GM23338 (cell line): ENCODE measurements at regions not wholly inside any gene's neighbourhood (a gene's known extent, or its start where the extent isn't known, plus 50 kb on each side); places are given as distances from the start of the nearest gene placed in this dataset.
A peak's percentile ranks its signal among the peaks of the same experiment; 100 is the strongest.

Experiments used
- ATAC-seq: fragments of 200-7000 bp; cut with Tn5 transposase; 3 replicates; pipeline ENCODE4 v1.9.1; 2020
- DNase-seq: peaks from one replicate; pipeline ENCODE4 v3.0.0-alpha.2; 2015; ENCODE audit warnings: low spot score
- H2AFZ ChIP-seq: fragments of 200-600 bp; sonication (generic); 2 replicates; pipeline ENCODE4 v1.8.0; 2016; ENCODE audit warnings: antibody characterized with exemption, mild to moderate bottlenecking, moderate library complexity
- H3F3A ChIP-seq: fragments of 200-600 bp; sonication (generic); replicated peaks from 2 replicates; pipeline ENCODE4 v1.8.0; 2017; ENCODE audit warnings: antibody characterized with exemption, mixed run types, low read depth
- H3K27ac ChIP-seq: fragments of 200-600 bp; sonication (generic); 2 replicates; pipeline ENCODE4 v1.6.1; 2016; ENCODE audit warnings: low read depth
- H3K27me3 ChIP-seq: fragments of 200-600 bp; sonication (generic); 2 replicates; pipeline ENCODE4 v1.8.0; 2016; ENCODE audit warnings: mild to moderate bottlenecking, mixed run types, moderate library complexity; ENCODE audit not compliant: insufficient read depth
- H3K36me3 ChIP-seq: fragments of 200-600 bp; sonication (generic); 2 replicates; pipeline ENCODE4 v1.8.0; 2016; ENCODE audit warnings: mild to moderate bottlenecking; ENCODE audit not compliant: insufficient read depth
- H3K4me1 ChIP-seq: fragments of 200-600 bp; sonication (generic); 2 replicates; pipeline ENCODE4 v1.8.0; 2016; ENCODE audit warnings: mild to moderate bottlenecking, moderate library complexity; ENCODE audit not compliant: insufficient read depth
- H3K4me2 ChIP-seq: fragments of 200-600 bp; sonication (generic); 2 replicates; pipeline ENCODE4 v1.7.1; 2017; ENCODE audit warnings: mixed run types
- H3K4me3 ChIP-seq: fragments of 200-600 bp; sonication (generic); 2 replicates; pipeline ENCODE4 v1.6.1; 2016; ENCODE audit warnings: mixed run types
- H3K79me2 ChIP-seq: fragments of 200-600 bp; sonication (generic); replicated peaks from 2 replicates; pipeline ENCODE4 v1.8.0; 2017; ENCODE audit warnings: mild to moderate bottlenecking; ENCODE audit not compliant: insufficient read depth
- H3K9me2 ChIP-seq: fragments of 200-600 bp; sonication (generic); 2 replicates; pipeline ENCODE4 v1.8.0; 2017; ENCODE audit not compliant: insufficient read depth
- H4K20me1 ChIP-seq: fragments of 200-600 bp; sonication (generic); replicated peaks from 2 replicates; pipeline ENCODE4 v1.8.0; 2017; ENCODE audit warnings: mild to moderate bottlenecking; ENCODE audit not compliant: insufficient read depth
- H3K27ac Mint-ChIP-seq: 2 replicates; pipeline ENCODE4 v1.8.0; 2020; ENCODE audit warnings: inconsistent platforms, mild to moderate bottlenecking, moderate library complexity, mixed read lengths
- H3K27me3 Mint-ChIP-seq: 3 replicates; pipeline ENCODE4 v1.8.0; 2022; ENCODE audit warnings: low read depth, mild to moderate bottlenecking, moderate library complexity, mixed read lengths, inconsistent platforms; ENCODE audit not compliant: insufficient read depth, poor library complexity
- H3K36me3 Mint-ChIP-seq: 3 replicates; pipeline ENCODE4 v1.8.0; 2021; ENCODE audit warnings: low read depth, mild to moderate bottlenecking, inconsistent platforms, moderate library complexity, mixed read lengths
- H3K4me1 Mint-ChIP-seq: 3 replicates; pipeline ENCODE4 v1.8.0; 2020; ENCODE audit warnings: mild to moderate bottlenecking, inconsistent platforms, mixed read lengths
- H3K4me3 Mint-ChIP-seq: 3 replicates; pipeline ENCODE4 v1.8.0; 2021; ENCODE audit warnings: moderate library complexity, mild to moderate bottlenecking, inconsistent platforms, mixed read lengths
- H3K9me3 Mint-ChIP-seq: 3 replicates; pipeline ENCODE4 v1.8.0; 2020; ENCODE audit warnings: moderate library complexity, mild to moderate bottlenecking, inconsistent platforms, mixed read lengths
- CREB1 ChIP-seq: fragments of 250-450 bp; sonication (Bioruptor Pico); IDR thresholded peaks from 2 replicates; pipeline ENCODE4 v1.5.0; 2020; ENCODE audit warnings: low read depth, mild to moderate bottlenecking, moderate library complexity
- CTCF ChIP-seq, 2 experiments: fragments of 200-600 bp in 1 of 2; sonication (generic) in 1 of 2; conservative IDR thresholded peaks; 2 replicates each; pipeline versions ENCODE4 v1.5.1 to v1.6.1; 2016 to 2017; ENCODE audit warnings: antibody characterized with exemption in 2 of 2, low read depth in 2 of 2, mild to moderate bottlenecking in 2 of 2, moderate library complexity in 1 of 2
- EZH2 ChIP-seq: fragments of 200-600 bp; sonication (generic); IDR thresholded peaks from one replicate; pipeline ENCODE4 v1.8.0; 2017; ENCODE audit warnings: antibody characterized with exemption, mild to moderate bottlenecking, low read depth; ENCODE audit not compliant: unreplicated experiment
- JUNB ChIP-seq: IDR thresholded peaks from one replicate; pipeline ENCODE4 v1.6.1; 2016; ENCODE audit warnings: antibody characterized with exemption; ENCODE audit not compliant: unreplicated experiment
- NANOG ChIP-seq: IDR thresholded peaks from 2 replicates; pipeline ENCODE4 v1.6.1; 2016; ENCODE audit warnings: antibody characterized with exemption, borderline replicate concordance
- POLR2AphosphoS5 ChIP-seq: IDR thresholded peaks from 2 replicates; pipeline ENCODE4 v1.6.1; 2016; ENCODE audit warnings: antibody characterized with exemption, low read depth
- REST ChIP-seq: IDR thresholded peaks from one replicate; pipeline ENCODE4 v1.6.1; 2018; ENCODE audit warnings: antibody characterized with exemption; ENCODE audit not compliant: unreplicated experiment
- STAT1 ChIP-seq: IDR thresholded peaks from one replicate; pipeline ENCODE4 v1.6.1; 2016; ENCODE audit warnings: antibody characterized with exemption; ENCODE audit not compliant: unreplicated experiment
- ZNF114 ChIP-seq: fragments of 250-450 bp; sonication (Bioruptor Pico); IDR thresholded peaks from 2 replicates; pipeline ENCODE4 v1.5.0; 2020; ENCODE audit warnings: mild to moderate bottlenecking, moderate library complexity
- ZNF462 ChIP-seq: fragments of 250-450 bp; sonication (Bioruptor Pico); IDR thresholded peaks from 2 replicates; pipeline ENCODE4 v1.5.0; 2020; ENCODE audit warnings: mild to moderate bottlenecking, moderate library complexity

- Histone ChIP-seq H3K27me3 (no peaks in the 10 kb centered on the region), H3K36me3 (no peaks in the 10 kb centered on the region), H3K79me2 (no peaks in the 10 kb centered on the region), H3K4me1 (no peaks in the 10 kb centered on the region), H3K27ac (no peak overlapping the region), H3K4me2 (no peak overlapping the region), H3K4me3 (no peak overlapping the region), H4K20me1 (no peaks in the 10 kb centered on the region), H2AFZ (no peak overlapping the region), H3F3A (no peaks in the 10 kb centered on the region), H3K9me2 (no peaks in the 10 kb centered on the region)
- Mint-ChIP-seq H3K4me3 (no peak overlapping the region), H3K4me1 (peaks cover 2% of the 10 kb centered on the region; the same call in 1 of the 3 replicates), H3K27ac (no peak overlapping the region), H3K36me3 (no peaks in the 10 kb centered on the region), H3K27me3 (peaks cover 2% of the 10 kb centered on the region), H3K9me3 (no peaks in the 10 kb centered on the region)
- ATAC-seq (no peak), DNase-seq (no peak)
- no peak for TF ChIP-seq EZH2
These were observed 197.2 kb downstream of the RNF144B start for GRCh38 chr6:18584372-18584771.

- peaks cover 2% of the 10 kb centered on the region for H3K27me3 Mint-ChIP-seq
- no peak overlapping the region for H3K4me3 ChIP-seq
- no peaks in the 10 kb centered on the region for H3K27me3 ChIP-seq
- no peaks in the 10 kb centered on the region for H3K9me2 ChIP-seq
- no peaks in the 10 kb centered on the region for H3K4me1 ChIP-seq
- H3K4me2 ChIP-seq, result no peak overlapping the region
- no peaks in the 10 kb centered on the region for H4K20me1 ChIP-seq
- DNase-seq (no peak), ATAC-seq (no peak)
- no peaks in the 10 kb centered on the region for H3K36me3 ChIP-seq
- H3K4me1 Mint-ChIP-seq, result peaks cover 2% of the 10 kb centered on the region; the same call in 1 of the 3 replicates
- no peaks in the 10 kb centered on the region for H3K36me3 Mint-ChIP-seq
- H3K79me2 ChIP-seq, result no peaks in the 10 kb centered on the region
- no peak overlapping the region for H3K27ac ChIP-seq
- no peak overlapping the region for H3K4me3 Mint-ChIP-seq
- H3F3A ChIP-seq, result no peaks in the 10 kb centered on the region
- no peak overlapping the region for H2AFZ ChIP-seq
- no peaks in the 10 kb centered on the region for H3K9me3 Mint-ChIP-seq
- peak overlapping the region; percentile 3; the same call in 1 of the 2 replicates for H3K27ac Mint-ChIP-seq
- TF ChIP-seq REST, result no peak
- no peak for TF ChIP-seq NANOG
- no peak for TF ChIP-seq CTCF (conservative IDR thresholded peaks at IDR 0.05; ENCODE audit: low read depth in 2 of 2)
- TF ChIP-seq POLR2AphosphoS5, result no peak
- TF ChIP-seq EZH2, result no peak
- no peak for TF ChIP-seq STAT1
- TF ChIP-seq ZNF114, result no peak
- no peak for TF ChIP-seq CREB1 (CRISPR knock-in tag)
- no peak for TF ChIP-seq JUNB
- TF ChIP-seq ZNF462 (CRISPR knock-in tag), result no peak
These were observed 198.0 kb downstream of the RNF144B start for GRCh38 chr6:18585032-18585573.
